GM19023 (cell line): ENCODE measurements at regions not wholly inside any gene's neighbourhood (a gene's known extent, or its start where the extent isn't known, plus 50 kb on each side); places are given as distances from the start of the nearest gene placed in this dataset.
A peak's percentile ranks its signal among the peaks of the same experiment; 100 is the strongest.
"Not testable (repeated sequence)": the region's sequence is repeated elsewhere in the genome, so short reads cannot be mapped to it uniquely, and the experiment has no call there.

Source experiments
- ATAC-seq: cut with Tn5 transposase; IDR thresholded peaks from one replicate; pipeline ENCODE4 v1.9.1; 2021; ENCODE audit warnings: mild to moderate bottlenecking, moderate library complexity; ENCODE audit not compliant: unreplicated experiment

DNA sequence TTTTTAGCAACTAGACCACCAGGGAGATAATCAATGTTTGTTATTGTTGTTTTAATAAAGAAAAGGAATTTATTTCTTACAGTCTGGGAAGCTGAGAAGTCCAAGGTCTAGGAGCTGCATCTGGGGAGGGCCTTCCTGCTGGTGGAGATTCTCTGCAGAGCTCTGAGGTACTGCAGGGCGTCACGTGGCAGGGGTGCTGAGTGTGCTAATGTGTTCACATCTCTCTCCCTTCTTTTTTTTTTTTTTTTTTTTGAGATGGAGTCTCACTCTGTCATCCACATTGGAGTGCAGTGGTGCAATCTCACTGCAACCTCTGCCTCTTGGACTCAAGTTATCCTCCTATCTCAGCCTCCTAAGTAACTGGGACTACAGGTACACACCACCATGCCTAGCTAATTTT is 150.9 kb upstream of the TRIM24 start:
- no peak for ATAC-seq

DNA sequence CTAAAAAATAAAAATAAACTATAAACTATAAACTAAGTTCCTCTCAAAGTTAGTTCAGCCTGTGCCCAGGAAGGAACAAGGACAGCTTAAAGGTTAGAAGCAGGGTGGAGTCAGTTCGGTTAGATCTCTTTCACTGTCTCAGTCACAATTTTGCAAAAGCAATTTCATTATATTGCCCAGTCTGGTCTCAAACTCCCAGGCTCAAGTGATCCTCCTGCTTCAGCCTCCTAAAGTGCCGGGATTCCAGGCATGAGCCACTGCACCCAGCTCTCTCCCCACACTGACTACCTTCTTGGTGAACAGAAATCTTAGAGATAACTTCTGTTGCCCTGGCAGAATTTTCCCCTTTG is 146.3 kb upstream of the TRIM24 start:
- ATAC-seq, result no peak

- ATAC-seq, result peak; percentile 95
Measured at GRCh38 chr7:138316421-138317043, 143.5 kb upstream of the TRIM24 start.

DNA sequence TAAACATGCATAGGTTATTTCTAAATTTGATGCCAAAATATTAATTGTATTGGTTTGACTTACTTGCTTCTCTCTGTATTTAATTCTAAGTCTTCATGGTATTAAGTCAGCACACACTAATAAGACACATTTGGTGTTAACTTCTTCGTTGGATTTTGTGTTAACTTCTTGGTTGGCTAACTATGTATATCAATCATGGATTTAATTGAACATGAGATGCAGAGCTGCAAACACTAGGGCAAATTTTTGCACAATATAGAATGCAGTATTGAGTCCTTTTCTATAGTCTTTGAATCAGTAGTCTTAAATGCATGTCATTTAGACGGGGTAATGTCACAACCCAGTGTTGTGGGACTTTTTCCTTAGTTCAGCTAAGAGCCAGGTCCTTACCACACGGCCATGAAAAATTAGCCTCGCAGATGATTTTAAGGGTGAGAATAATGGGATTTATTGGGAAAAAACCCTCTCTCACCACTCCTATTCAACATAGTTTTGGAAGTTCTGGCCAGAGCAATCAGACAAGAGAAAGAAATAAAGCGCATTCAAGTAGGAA is 142.9 kb upstream of the TRIM24 start:
- ATAC-seq, result no peak

DNA sequence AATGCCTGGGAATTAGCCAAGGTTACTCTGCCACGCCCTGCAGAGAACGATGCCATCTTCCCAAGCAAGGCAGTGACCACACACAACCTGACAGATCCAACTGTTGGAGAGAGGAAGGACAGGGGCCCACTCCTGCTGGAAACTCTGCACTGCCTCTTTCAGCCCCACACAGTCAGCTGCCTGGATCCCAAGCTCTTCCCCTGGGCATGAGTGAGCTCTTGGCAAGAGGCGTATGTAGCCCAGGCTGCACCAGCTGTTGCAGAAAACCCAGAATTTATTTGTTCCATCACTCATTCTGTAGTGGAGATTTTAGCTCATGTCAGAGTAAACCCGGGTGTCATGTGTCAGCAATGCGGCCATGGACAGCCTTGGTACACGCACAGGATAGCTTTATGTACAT is 135.1 kb upstream of the TRIM24 start:
- no peak for ATAC-seq

DNA sequence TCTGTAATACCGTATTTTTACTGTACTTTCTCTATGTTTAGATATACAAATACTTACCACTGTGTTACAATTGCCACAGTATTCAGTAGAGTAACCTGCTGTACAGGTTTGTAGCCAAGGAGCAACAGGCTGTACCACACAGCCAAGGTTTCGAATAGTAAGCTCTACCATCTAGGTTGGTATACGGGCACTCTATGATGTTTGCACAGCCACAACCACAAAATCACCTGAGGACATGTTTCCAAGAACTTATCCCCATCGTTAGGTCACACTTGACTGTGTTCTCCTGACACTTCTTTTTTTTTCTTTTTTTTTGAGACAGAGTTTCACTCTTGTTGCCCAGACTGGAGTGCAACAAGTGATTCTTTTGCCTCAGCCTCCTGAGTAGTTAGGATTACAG is 134.6 kb upstream of the TRIM24 start:
- ATAC-seq, result no peak

- no peak for ATAC-seq
Measured at GRCh38 chr7:138328215-138328614, 131.8 kb upstream of the TRIM24 start.

DNA sequence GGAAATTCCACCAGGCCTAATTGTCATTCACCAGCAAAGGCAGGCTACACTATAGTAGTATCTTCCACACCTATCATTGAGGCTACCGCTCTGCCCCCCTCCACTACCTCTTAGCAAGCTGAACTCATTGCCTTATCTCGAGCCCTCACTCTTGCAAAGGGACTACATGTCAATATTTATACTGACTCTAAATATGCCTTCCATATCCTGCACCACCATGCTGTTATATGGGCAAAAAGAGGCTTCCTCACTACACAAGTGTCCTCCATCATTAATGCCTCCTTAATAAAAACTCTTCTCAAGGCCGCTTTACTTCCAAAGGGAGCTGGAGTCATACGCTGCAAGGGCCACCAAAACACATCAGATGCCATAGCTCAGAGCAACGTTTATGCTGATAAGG is 127.2 kb upstream of the TRIM24 start:
- not testable (repeated sequence) for ATAC-seq

GRCh38 chr7:138338361-138338760 is 121.7 kb upstream of the TRIM24 start:
- no peak for ATAC-seq

DNA sequence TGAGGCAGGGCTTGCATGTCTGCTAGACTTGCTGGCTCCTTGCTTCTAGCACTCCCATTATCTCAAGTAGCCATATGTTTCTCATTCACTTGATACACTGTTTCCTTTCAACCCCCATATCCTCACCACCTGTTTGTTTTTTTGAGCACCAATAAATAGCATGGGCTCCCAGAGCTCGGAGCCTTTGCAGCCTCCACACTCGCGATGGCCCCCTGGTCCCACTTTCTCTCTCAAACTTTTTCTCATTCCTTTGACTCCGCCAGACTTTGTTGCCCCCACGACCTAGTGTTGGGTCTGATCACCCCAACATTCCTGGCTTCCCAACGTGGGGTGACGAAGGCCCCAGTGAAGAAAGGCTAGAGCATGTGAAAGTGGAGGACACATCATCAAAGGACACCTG is 120.8 kb upstream of the TRIM24 start:
- not testable (repeated sequence) for ATAC-seq

- ATAC-seq, result no peak
Measured at GRCh38 chr7:138342990-138343389, 117.1 kb upstream of the TRIM24 start.

DNA sequence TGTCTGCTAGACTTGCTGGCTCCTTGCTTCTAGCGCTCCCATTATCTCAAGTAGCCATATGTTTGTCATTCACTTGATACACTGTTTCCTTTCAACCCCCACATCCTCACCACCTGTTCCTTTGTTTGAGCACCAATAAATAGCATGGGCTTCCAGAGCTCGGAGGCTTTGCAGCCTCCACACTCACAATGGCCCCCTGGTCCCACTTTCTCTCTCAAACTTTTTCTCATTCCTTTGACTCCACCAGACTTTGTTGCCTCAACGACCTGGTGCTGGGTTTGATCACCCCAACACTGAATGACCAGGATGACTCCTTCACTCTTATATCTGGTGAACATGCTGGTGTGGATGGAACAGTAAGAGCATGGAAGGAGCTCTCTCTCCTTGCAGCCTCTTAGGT is 114.5 kb upstream of the TRIM24 start:
- no peak for ATAC-seq

GRCh38 chr7:138346975-138347374 is 113.1 kb upstream of the TRIM24 start:
- ATAC-seq, result no peak

- no peak for ATAC-seq
Measured at GRCh38 chr7:138349841-138350700, 110.0 kb upstream of the TRIM24 start.

DNA sequence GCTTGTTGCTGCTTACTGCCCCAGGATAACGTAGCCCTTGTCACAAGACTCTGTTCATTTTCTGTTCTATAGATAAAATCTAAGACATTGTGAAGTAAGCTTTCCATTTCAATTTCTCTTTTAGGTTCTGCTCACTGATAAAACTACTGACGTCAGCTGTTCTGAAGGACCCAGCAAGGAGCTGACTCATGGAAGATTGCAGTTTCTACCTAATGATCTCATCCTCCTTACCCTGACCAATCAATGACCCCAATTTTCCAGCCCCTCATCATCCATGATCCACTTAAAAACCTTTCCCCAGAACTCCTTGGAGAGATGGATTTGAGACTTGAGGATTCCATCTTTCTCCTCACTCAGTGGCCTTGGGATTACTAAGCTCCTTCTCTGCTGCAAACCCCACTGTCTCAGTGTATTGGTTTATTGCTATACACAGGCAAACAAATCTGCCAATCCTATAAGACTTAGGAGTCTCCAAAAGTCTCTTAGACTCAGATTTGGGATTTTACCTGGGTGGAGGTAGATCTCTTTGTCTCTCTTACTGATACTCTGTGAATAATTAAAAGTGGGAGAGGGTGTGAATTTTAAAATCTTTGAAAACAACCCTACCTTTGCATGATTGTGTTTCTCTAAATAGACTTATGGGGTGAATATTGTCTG is 109.2 kb upstream of the TRIM24 start:
- no peak for ATAC-seq

GRCh38 chr7:138352570-138353461 is 107.2 kb upstream of the TRIM24 start:
- ATAC-seq, result no peak

DNA sequence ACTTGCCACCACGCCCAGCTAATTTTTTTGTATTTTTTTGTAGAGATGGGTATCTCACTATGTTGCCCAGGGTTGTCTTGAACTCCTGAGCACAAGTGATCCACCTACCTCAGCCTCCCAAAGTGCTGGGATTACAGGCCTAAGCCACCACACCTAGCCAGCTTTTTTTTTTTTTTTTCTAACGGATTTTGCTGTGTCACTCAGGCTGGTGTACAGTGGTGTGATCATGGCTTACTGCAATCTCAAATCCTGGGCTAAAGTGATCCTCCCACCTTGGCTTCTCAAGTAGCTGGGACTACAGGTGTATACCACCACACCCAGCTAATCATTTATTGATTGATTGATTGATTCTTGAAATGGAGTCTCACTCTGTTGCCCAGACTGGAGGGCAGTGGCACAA is 106.0 kb upstream of the TRIM24 start:
- ATAC-seq, result no peak

- no peak for ATAC-seq
Measured at GRCh38 chr7:138355254-138355653, 104.8 kb upstream of the TRIM24 start.

DNA sequence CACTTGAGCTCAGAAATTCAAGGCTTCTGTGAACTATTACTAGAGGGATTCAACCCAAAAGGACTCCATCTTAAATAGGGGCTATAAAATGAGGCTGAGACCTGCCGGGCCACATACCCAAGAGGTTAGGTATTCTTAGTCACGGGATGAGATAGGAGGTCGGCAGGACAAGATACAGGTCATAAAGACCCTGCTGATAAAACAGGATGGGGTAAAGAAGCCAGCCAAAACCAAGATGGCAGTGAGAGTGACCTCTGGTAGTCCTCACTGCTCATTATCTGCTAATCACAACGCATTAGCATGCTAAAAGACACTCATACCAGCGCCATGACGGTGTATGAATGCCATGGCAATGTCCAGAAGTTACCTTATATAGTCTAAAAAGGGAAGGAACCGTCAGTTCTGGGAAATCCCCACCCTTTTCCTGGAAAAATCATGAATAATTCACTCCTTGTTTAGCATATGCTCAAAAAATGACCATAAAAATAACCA is 101.2 kb upstream of the TRIM24 start:
- ATAC-seq, result no peak

GRCh38 chr7:138359870-138360559 is 100.0 kb upstream of the TRIM24 start:
- no peak for ATAC-seq
